DMS153 (cell line): ENCODE measurements at regions not wholly inside any gene's neighbourhood (a gene's known extent, or its start where the extent isn't known, plus 50 kb on each side); places are given as distances from the start of the nearest gene placed in this dataset.
"Not testable (repeated sequence)": the region's sequence is repeated elsewhere in the genome, so short reads cannot be mapped to it uniquely, and the experiment has no call there.

Experiments
- DNase-seq: peaks from one replicate; lab custom pipeline; 2025; lab: John Stamatoyannopoulos, UW

DNA sequence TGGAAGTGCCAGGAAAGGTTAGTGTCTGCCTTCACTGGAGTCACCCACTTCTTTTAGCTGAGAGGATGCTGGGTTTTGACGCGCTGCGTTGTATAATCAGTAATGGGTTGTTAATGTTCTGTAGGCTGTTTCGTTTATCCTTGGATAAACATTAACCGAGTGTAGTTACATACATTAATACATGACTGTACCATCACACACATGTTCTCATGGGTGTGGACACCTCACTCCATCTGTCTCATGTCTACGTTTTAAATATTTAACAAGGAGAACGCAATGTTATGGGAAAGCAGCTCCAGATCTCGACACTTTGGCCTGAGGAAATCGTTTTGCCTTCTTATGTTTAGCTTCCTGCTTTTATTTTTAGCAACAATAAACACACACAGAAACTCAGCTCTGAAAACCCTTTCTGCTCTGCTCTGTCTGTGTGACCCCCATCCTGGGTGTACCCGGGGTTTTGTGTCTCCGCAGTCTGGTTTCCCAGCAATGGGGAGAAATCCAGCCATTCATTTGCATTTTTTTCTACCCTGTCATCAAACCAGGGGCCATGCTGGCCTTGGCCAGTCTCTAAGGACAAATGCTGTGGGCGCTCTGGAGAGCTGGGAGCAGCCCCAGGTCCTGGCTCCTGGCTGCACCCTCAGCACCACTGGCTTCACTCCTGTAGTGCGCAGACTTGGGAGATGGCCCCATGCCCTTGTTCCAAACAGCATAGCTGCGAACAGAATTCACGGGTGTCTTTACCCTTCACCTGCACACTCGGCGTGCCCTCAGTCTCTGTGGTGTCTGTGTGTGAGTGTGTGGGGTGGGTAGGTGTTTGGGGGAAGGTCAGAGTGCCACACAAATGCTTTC is 110.8 kb downstream of the ERMARD start:
- DNase-seq: no peak

DNA sequence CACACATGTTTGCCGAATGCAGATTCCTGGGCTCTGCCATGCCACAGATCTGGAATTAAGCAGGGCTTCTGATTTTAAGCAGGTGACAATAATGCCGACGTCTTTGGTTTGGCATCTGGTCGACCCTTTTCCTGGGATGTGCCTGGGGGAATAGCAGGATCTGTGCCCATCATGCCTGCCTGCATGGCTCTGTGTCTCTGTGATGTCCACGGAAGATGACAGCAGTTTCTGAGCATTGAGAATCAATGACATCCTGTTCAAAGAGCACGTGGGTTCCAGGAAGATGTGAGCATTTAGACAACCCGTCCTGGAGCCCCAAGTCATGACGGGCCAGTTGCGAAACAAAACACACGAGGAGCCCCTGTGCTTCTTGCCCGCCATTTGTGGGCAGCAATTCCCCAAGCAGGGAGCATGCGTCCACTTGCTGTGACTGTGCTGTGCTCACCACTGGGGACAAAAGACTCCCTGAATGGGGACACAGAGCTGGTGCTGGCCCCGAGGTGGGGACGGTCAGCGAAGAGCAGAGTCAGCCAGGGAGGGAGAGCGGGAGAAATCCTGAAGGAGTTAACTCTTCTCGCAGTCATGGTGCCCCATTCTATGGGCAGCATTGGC is 110.1 kb downstream of the ERMARD start:
- no peak for DNase-seq

DNA sequence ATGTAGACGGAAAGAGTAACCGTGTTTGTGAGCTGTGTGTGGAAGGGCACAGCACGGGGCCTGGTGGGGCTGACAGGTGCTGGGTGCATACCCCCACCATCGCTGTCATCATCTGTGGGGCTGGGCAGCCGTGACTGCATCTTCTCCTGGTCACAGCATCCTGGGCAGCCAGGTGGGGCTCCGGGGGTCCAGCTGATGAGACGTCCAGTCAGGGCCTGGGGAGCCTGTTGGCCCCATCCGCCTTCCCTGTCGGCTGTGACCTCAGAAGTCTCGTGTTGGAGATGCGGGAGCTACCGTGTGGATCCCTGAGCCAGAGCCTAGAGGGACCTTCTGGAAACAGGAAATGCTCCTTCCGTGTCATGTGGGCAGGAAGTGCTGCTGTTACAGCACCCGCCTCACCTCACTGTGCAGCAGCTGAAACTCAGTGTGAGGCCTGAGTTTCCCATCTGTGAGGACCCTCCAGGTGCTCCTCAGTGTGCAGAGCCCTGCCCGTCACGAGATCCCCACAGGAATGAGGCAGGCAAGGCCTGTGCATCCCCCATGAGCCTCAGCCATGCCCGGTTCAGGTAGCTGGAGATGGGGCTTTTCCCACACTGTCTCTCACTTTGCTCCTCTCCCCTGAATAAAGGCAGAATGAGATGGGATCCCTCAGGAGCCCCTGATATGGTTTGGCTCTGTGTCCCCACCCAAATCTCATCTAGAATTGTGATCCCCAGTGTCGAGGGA is 108.7 kb downstream of the ERMARD start:
- DNase-seq: no peak

DNA sequence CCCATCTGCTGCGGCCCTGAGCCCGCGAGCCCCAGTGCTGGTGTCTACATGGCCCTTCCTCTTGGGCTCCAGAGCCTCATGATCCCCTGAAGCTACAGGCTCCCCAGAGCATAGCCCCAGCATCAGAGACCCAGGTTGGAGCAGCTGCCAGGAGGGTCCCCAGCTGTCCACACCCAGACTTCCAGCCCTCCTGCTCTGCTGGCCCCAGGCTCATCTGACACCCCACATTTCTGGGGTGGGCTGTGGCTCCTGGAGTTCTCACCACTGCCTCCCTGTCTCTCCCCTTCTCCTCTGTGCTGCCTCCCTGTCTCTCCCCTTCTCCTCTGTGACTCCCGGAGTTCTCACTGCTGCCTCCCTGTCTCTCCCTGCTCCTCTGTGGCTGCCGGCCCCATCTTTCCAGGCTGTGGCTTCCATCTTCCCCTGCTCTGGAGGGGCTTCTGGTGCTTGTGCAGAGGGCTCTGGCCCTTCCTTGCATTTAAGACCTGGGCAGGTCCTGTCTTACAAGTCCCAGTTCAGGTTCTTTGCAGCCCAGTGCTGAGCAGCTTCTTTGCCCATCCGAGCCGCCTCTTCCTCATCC is 108.1 kb downstream of the ERMARD start:
- no peak for DNase-seq

DNA sequence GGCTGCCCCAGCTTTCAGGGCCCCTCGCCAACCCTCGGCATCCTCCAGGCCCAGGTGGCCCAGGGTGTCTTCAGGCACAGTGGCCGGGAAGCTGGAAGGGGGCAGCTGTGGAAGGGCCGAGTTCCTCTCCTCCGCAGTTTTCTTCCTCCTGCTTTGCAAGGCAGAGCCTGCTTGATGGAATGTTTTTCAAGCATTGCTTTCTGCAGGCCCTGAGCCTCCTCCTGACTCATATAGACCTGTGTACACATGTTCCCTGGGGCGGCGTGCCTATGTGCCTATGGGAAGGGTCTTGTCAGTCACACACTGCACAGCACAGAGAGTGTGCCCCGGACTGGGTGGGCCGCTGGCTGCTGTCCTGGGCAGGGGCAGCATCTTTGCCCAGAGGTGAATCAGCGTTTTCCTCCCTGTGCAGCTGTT is 107.5 kb downstream of the ERMARD start:
- DNase-seq: no peak

DNA sequence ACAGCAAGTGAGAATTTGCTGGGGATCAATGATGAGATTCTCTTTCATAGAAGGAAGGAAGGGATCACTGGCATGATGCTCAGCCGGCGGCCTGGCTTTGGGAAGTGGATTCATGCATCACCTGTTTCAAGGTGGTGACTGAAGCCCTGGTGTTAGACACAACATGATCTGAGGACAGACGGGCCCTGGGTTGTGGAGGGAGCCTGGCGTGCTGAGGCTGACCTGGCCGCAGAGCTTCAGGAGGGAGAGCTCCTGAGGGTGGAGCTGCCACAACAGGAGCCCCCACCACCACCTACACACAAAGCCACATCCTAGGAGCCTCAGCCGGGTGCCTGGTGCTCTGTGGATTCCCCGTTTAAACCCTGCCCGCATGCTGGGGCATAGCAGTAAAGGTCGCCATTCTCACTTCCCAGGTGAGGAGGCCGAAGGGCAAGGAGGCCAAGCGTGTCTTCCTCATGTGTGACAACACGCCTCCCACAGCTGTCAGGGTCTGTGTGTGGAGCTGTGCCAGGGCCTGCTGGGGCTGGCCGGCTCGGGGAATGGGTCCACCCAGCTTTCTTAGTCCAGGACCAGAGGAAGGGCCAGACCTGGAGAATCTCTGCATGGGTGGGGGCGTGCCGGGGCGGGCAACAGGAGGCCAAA is 107.0 kb downstream of the ERMARD start:
- no peak for DNase-seq

DNA sequence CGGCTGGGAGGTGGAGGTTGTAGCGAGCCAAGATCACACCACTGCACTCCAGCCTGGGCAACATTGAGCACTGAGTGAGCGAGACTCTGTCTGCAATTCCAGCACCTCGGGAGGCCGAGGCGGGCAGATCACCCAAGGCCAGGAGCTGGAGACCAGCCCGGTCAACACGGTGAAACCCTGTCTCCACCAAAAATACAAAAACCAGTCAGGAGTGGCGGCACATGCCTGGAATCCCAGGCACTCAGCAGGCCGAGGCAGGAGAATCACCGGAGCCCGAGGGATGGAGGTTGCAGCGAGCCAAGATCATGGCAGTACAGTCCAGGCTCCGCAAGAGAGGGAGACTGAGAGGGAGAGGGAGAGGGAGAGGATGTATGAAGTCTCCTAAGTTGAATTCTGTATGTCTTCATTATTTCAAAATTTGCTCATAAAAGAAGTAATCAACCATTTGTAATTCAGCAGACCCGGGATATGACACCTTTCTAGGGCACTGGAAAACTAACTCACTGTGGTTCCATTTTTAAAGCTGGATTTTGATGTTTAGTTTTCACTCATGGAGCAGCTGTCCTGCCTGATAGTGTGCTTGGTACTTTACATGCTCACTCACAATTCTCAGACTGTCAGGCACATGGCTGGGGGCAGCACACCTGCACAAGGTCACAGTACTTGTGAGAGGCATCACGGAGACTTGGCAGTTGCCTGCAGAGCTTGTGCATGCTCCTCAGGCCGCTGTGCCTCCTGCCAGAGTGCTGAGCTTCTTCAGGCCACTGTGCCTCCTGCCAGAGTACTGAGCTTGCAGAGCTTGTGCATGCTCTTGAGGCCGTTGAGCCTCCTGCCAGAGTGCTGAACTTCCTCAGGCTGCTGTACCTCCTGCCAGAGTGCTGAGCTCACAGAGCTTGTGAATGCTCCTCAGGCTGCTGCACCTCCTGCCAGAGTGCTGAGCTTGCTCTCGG is 106.2 kb downstream of the ERMARD start:
- no peak for DNase-seq

DNA sequence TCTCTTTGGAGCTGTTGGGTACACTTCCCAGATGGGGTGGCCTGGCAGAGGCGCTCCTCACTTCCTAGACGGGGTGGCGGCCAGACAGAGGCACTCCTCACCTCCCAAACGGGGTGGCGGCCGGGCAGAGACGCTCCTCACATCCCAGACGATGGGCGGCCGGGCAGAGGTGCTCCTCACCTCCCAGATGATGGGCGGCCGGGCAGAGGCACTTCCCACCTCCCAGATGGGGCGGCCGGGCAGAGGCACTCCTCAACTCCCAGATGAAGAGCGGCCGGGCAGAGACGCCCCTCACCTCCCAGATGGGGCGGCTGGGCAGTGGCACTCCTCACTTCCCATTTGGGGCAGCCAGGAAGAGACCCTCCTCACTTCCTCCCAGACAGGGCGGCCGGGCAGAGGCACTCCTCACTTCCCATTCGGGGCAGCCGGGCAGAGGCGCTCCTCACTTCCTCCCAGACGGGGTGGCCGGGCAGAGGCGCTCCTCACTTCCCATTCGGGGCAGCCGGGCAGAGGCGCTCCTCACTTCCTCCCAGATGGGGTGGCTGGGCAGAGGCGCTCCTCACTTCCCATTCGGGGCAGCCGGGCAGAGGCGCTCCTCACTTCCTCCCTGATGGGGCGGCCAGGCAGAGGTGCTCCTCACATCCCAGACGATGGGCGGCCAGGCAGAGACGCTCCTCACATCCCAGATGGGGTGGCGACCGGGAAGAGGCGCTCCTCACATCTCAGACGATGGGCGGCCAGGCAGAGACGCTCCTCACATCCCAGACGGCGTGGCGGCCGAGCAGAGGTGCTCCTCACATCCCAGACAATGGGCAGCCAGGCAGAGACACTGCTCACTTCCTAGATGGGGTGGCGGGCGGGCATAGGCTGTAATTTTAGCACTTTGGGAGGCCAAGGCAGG is 105.3 kb downstream of the ERMARD start:
- not testable (repeated sequence) for DNase-seq

DNA sequence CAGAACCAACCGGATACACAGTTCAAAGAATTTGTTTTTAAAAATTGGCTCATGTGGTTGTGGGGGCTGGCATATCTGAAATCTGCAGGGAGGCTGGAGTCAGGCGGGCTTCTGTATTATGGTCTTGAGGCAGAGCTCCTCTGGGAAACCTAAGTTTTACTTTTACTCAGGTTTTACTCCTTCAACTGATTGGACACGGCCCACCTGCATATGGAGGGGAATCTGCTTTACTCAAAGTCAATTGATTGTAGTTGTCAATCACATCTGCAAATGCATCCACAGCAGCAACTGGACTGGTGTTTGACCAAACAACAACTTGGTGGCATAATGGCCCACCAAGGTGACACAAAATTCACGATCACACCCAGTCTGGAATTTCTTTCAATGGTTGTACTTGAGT is 103.4 kb downstream of the ERMARD start:
- DNase-seq: no peak

DNA sequence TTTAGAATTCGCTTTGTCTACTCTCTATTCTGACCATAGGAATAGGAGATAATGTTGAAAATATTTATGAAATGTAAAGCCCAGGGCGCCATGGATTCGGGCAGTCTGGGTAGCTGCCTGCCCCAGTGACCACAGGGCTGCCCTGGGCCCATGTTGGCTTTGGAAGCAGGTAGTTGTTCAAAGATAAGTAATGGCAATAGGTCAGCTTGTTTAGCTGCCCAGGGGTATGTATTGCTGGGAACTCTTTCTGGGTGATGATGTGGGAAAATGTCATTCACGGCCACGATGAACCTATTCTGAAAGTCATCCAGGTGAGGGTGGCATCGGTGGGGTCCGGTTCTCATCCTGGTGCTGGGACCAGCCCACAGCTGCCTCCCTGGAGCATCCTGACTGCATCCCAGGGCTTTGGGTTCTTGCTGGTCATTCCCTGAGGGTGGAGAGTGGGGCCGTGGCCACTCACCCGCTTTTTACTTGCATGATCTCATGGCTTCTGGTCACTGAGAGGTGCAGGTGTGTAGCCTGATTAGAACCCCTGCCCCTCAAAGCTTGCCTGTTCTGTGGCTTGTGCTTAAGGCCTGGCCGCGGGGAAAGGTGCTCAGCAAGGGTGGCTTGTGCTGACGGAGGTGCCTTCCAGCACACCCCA is 102.8 kb downstream of the ERMARD start:
- no peak for DNase-seq

DNA sequence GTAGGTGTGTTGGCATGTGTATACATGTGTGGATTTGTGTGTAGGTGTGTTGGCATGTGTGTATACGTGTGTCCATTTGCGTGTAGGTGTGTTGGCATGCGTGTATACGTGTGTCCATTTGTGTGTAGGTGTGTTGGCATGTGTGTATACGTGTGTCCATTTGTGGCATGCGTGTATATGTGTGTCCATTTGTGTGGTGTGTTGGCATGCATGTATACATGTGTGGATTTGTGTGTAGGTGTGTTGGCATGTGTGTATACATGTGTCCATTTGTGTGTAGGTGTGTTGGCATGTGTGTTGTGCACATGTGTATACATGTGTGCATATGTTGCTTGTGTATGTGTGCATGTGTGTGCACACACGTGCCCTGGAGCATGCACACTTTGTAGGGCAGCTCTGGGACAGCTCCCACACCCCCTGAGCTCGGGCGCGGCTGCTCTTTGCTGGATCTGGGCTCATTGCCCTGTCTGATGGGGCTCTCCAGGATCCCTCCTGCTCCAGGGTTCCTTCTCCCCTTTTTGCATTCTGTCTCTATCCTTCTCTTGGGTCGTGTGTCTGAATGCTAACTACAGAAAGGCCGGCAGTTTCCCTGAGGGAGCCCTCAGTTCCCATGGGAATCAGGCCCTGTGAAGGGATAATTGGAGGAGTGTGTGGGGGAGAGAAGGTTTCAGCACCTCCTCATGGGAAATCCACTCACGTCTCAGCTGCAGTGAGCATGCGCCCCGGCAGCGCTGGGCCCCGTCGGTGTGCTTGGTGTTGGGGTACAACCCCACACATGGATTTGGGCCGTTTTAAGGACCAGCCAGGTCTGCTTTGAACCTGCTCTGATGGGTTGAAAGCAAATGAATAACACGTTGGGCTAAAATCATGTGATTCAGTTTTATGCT is 102.0 kb downstream of the ERMARD start:
- no peak for DNase-seq

DNA sequence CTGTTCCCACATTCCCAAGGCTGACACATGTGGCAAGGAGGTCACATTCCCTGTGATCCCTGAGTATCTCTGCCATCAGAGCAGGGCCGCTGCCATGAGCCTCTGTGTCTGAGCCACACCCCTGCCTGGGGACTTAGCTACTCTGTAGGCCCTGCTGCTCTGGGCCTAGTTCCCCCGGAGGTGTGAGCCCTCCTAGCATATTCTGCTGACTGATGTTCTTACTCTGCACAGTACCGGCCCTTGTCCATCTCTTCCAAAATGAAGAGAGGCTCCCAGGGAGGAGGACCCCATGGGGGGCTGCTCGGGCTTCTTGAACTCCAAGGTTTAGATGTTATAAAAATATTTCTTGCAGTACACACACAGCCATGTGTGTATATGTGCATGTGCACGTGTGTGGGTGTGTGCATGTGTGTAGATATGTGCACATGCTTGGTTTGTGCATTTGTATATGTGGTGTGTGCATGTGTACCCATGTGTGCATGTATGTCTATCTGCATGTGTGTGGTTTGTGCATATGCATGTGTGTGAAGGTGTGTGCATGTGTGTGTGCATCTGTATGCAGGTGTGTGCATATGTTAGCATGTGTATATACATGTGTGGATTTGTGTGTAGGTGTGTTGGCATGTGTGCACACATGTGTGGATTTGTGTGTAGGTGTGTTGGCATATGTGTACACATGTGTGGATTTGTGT is 101.2 kb downstream of the ERMARD start:
- DNase-seq: no peak

DNA sequence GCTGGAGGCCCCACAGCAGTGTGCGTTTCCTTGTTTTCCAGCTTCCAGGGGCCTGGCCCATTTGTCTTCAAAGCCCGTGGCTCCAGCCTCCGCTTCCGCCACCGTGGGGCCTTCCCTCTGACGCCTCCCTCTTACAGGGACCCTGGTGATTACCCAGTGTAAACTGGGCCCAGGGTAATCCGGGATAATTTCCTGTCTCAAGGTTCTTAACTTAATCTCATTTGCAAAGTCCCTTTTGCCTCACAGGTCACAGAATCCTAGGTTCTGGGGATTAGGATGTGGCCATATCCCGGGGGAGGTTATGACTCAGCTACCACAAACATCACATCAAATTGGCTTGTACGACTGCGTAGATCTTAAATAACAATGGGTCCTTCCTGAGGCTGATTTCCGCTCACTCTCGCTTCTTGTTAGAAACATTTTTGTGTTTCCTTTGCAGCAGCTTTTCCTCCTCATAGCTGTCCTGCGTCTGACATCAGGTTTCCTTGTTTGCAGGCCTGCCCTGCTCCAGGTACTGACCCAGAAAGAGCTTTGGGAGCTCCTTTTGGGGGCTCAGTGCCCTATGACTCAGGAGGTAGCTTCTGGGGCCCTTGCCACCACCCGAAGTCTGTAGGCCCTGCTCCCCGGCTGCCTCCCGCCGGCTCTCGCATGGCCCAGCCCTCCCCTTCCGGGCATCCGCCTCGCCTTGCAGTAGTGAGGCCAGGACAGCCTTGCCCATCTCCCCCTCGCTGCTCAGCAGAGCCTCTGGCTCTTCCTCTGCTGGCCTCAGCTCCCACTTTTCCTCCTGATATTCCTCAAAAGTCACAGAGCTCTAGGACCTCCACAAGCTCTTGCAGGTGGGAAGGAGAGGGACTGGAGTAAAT is 100.5 kb downstream of the ERMARD start:
- no peak for DNase-seq

DNA sequence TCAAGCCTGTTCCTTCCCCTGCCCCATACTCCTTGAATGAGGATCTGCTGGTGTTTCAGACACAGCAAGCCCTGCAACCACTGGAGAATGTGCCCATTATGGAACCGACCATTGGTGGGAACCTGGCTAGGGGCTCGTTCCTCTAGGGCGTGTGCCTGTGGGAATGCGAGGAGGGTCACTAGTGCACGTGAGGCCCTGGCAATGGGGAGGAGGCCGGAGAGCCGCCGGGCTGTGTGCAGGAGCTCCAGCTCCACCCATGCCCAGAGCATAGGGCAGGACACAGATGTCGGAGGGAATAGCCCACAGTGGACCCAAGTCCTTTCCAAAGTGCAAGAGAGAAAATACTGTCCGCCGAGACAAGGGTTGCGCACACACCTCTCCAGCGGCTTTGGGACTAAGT is 99.3 kb downstream of the ERMARD start:
- no peak for DNase-seq

DNA sequence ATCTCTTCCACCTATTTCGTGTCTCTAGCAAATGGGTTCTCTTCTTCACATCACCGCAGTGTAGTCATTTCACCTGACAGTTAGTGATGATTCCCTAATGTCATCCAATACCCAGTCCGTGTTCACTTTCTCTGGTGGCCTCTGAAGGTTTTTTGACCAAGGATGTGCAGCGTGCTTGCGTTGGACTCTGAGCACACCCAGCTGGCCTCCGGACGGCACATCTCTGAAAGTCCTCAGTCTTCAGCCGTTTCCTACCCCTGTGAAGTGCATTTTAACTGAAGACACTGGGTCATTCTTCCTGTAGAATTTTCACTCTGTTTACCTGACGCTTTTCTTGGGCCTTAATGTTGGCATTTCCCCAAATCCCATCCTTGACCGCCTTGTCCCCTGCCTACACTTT is 98.7 kb downstream of the ERMARD start:
- DNase-seq: no peak

DNA sequence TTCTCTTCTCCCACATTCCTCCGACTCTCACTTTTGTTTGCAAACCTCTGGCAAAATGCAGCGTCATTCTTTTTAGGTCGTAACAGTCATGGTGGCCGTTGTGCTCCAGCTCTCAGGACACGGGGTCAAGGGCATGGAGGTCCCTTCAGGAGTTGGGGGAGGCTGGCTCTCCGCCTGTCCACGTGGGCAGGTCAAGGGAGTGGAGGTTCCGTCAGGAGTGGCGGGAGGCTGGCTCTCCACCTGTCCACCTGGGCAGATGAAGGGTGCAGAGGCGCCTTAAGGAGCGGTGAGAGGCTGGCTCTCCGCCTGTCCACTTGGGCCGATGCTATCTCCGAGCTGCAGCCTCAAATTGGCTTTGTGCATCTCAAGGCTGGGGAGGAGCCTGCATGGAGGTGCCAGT is 98.0 kb downstream of the ERMARD start:
- no peak for DNase-seq

DNA sequence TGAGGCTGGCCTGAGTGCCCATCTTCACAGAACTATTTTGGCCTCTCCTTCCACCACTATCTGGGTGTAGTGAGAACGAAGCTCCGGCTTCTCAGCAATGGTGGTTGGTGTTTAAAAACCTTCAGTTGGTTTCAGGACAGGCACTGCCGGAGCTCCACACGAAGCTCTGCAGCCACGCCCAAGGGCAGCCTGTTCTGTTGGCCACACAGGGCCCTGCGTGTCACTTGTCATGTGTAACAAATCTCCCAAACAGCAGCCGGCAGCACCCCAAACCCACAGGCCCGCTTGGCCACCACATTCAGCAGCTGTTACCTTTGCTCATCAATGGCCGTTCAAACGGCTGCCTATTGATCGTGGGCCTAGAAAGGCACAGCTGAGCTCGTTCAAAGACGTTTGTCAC is 97.5 kb downstream of the ERMARD start:
- DNase-seq: no peak
